KMS-11 (cell line): ENCODE measurements at regions not wholly inside any gene's neighbourhood (a gene's known extent, or its start where the extent isn't known, plus 50 kb on each side); places are given as distances from the start of the nearest gene placed in this dataset.

Experiments used
- H2AFZ ChIP-seq: fragments of 200-600 bp; sonication (generic); 2 replicates; pipeline ENCODE4 v1.6.1; 2016; ENCODE audit warnings: antibody characterized with exemption, mixed run types, low read depth
- H3K27ac ChIP-seq: fragments of 200-600 bp; sonication (generic); 2 replicates; pipeline ENCODE4 v1.6.1; 2016; ENCODE audit warnings: mild to moderate bottlenecking, mixed run types
- H3K27me3 ChIP-seq: fragments of 200-600 bp; sonication (generic); 2 replicates; pipeline ENCODE4 v1.6.1; 2017; ENCODE audit warnings: mild to moderate bottlenecking, low read depth, mixed run types, moderate library complexity; ENCODE audit not compliant: insufficient read depth
- H3K36me3 ChIP-seq: fragments of 200-600 bp; sonication (generic); 2 replicates; pipeline ENCODE4 v1.6.1; 2017; ENCODE audit warnings: mild to moderate bottlenecking, mixed run types; ENCODE audit not compliant: insufficient read depth
- H3K4me1 ChIP-seq: fragments of 200-600 bp; sonication (generic); 2 replicates; pipeline ENCODE4 v1.6.1; 2016; ENCODE audit warnings: mild to moderate bottlenecking, low read depth, mixed run types; ENCODE audit not compliant: poor library complexity, severe bottlenecking
- H3K4me2 ChIP-seq: fragments of 200-600 bp; sonication (generic); 2 replicates; pipeline ENCODE4 v1.7.0; 2016; ENCODE audit warnings: mild to moderate bottlenecking, mixed run types
- H3K4me3 ChIP-seq: fragments of 200-600 bp; sonication (generic); IDR thresholded peaks from 2 replicates; pipeline ENCODE4 v1.6.1; 2017; ENCODE audit warnings: low read depth, low read length, mixed read lengths; ENCODE audit not compliant: insufficient read depth
- H3K79me2 ChIP-seq: fragments of 200-600 bp; sonication (generic); 2 replicates; pipeline ENCODE4 v1.6.1; 2016; ENCODE audit warnings: low read depth, mixed run types; ENCODE audit not compliant: insufficient read depth
- H3K9ac ChIP-seq: fragments of 200-600 bp; sonication (generic); 2 replicates; pipeline ENCODE4 v1.6.1; 2016; ENCODE audit warnings: mild to moderate bottlenecking, mixed run types
- H4K20me1 ChIP-seq: fragments of 200-600 bp; sonication (generic); 2 replicates; pipeline ENCODE4 v1.6.1; 2016; ENCODE audit warnings: mild to moderate bottlenecking, mixed run types; ENCODE audit not compliant: insufficient read depth
- CTCF ChIP-seq: fragments of 200-600 bp; sonication (generic); conservative IDR thresholded peaks from 2 replicates; pipeline ENCODE4 v1.6.1; 2017; ENCODE audit warnings: low read depth, mild to moderate bottlenecking, antibody characterized with exemption, low read length, moderate library complexity, mixed read lengths

DNA sequence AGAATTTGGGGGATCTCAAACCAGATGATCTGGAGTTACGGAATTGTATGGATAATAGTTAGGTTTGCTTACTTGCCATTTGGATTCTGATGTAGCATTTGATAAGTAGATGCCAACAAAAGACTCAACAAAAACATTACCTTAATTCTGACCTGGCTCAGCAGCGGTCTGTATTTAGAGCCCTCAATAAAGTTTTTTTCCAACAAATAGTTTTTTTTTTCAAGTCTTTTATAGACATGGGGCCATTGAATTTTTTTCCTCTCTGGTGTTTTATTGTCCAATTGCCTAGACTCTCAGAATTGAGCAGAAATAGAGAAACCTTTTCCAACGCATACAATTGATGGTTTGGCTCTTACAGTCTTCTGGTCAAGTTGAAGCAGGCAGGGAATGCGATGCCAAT, 192.8 kb upstream of the GAS1 start:
- H3K27me3 ChIP-seq: no peaks in the 10 kb centered on the region
- H3K4me2 ChIP-seq: no peak overlapping the region
- no peak overlapping the region for H2AFZ ChIP-seq
- no peaks in the 10 kb centered on the region for H3K79me2 ChIP-seq
- H3K36me3 ChIP-seq: no peaks in the 10 kb centered on the region
- no peak overlapping the region for H3K9ac ChIP-seq
- no peak overlapping the region for H3K4me3 ChIP-seq
- H4K20me1 ChIP-seq: no peaks in the 10 kb centered on the region
- H3K27ac ChIP-seq: no peak overlapping the region
- TF ChIP-seq CTCF: no peak
- H3K4me1 ChIP-seq: no peaks in the 10 kb centered on the region

GRCh38 chr9:87140605-87141109, 193.4 kb upstream of the GAS1 start:
- Histone ChIP-seq H3K9ac (no peak overlapping the region), H4K20me1 (no peaks in the 10 kb centered on the region), H3K79me2 (no peaks in the 10 kb centered on the region), H3K4me3 (no peak overlapping the region), H3K36me3 (no peaks in the 10 kb centered on the region), H2AFZ (no peak overlapping the region), H3K4me1 (no peaks in the 10 kb centered on the region), H3K27ac (no peak overlapping the region), H3K27me3 (no peaks in the 10 kb centered on the region), H3K4me2 (no peak overlapping the region)
- TF ChIP-seq CTCF: no peak

DNA sequence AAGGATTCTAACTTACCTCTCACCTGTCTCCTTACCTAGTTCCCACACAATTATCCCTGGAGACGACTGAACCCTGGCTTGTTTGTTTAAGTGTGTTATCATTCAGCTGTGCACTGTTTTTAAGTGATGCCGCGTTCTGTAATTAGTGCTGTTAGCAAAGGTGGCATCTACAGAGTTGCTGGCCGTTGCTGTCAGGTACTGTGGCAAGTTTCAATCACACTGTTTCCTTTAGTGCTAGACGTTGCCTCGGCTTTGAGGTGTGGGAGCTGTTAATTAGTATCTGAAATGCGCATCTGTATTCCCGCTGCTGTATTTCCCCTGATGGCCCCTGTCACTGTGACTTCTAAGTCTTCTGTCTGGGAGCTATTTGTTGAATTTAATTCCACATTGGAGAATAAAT, 193.8 kb upstream of the GAS1 start:
- H3K36me3 ChIP-seq: no peaks in the 10 kb centered on the region
- no peak overlapping the region for H2AFZ ChIP-seq
- no peaks in the 10 kb centered on the region for H3K27me3 ChIP-seq
- no peaks in the 10 kb centered on the region for H3K79me2 ChIP-seq
- H3K27ac ChIP-seq: no peak overlapping the region
- H3K4me1 ChIP-seq: no peaks in the 10 kb centered on the region
- H3K9ac ChIP-seq: no peak overlapping the region
- no peak overlapping the region for H3K4me2 ChIP-seq
- no peak for TF ChIP-seq CTCF
- H3K4me3 ChIP-seq: no peak overlapping the region
- H4K20me1 ChIP-seq: no peaks in the 10 kb centered on the region

DNA sequence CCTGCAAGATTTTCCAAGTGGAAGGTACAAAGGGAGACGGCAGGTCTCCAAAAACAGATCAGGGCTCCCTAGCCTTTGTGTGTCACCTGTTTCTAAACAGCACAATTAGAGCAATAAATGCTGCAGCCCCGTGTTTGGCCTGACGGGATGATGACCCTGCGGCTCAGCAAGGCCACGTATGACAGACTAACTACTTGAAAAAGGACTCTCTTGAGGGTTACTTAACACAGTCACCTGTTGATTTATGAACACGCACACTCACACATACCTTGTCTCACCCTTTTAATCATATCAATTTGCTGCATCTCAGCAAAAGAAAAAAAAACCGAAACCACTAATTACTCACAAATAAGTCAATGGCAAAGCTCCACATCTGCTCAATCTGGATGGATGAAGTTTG, 199.6 kb upstream of the GAS1 start:
- H2AFZ ChIP-seq: no peak overlapping the region
- TF ChIP-seq CTCF: no peak
- no peaks in the 10 kb centered on the region for H3K27me3 ChIP-seq
- no peaks in the 10 kb centered on the region for H3K36me3 ChIP-seq
- no peaks in the 10 kb centered on the region for H4K20me1 ChIP-seq
- H3K4me3 ChIP-seq: no peak overlapping the region
- no peak overlapping the region for H3K9ac ChIP-seq
- no peak overlapping the region for H3K4me2 ChIP-seq
- no peaks in the 10 kb centered on the region for H3K79me2 ChIP-seq
- no peaks in the 10 kb centered on the region for H3K4me1 ChIP-seq
- H3K27ac ChIP-seq: no peak overlapping the region

- Histone ChIP-seq H3K9ac (no peak overlapping the region), H3K4me3 (no peak overlapping the region), H2AFZ (no peak overlapping the region; the same call in 1 of the 2 replicates)
Observed at GRCh38 chr9:87147839-87148238, 200.5 kb upstream of the GAS1 start.

More at GRCh38 chr9:87147839-87148238, 200.5 kb upstream of the GAS1 start:
- H3K27ac ChIP-seq: no peak overlapping the region
- H4K20me1 ChIP-seq: no peaks in the 10 kb centered on the region
- no peaks in the 10 kb centered on the region for H3K79me2 ChIP-seq
- H3K27me3 ChIP-seq: no peaks in the 10 kb centered on the region
- no peak overlapping the region for H3K4me2 ChIP-seq
- no peaks in the 10 kb centered on the region for H3K4me1 ChIP-seq
- H3K36me3 ChIP-seq: no peaks in the 10 kb centered on the region
- TF ChIP-seq CTCF: no peak
